ENCODE measurements at regions not wholly inside any gene's neighbourhood (a gene's known extent, or its start where the extent isn't known, plus 50 kb on each side); places are given as distances from the start of the nearest gene placed in this dataset.
"Not testable (repeated sequence)": the region's sequence is repeated elsewhere in the genome, so short reads cannot be mapped to it uniquely, and the experiment has no call there.

DNA sequence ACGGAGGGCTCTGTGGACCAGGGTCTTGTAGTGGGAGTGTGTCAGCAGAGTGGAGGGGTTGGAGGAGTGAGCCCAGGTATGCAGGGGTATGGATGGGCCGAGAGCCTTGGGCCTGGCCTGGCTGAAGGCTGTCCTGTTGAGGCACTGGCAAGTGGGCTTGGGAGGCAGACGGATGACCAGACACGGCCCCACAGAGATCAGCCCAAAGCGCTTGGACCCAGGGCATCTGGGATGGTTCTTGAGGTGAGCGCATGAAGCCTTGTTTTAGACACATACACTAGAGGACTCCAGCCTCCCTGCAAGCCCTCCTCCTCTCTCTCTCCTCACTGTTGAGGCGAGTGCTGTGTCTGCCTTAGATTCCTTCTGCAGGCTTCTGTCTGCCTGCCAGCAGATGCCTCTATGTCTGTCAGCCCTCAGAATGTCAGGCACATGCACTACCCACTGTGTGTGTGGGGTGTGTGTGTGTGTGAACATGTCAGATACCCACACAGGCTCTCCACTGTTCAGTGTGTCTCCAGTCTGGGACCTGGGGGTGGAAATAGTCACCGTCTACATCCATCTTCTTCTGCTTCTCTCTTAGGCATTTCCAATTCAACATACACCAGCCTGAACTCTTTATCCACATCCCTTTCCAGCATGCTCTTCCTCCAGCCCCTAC, 218.0 kb upstream of the PLGLB1 start:
- not testable (repeated sequence) for H3K4me3 ChIP-seq (ENCODE audit: low read depth, low read length); DNase-seq (ENCODE audit: low read depth)
- TF ChIP-seq, protein P1, sequence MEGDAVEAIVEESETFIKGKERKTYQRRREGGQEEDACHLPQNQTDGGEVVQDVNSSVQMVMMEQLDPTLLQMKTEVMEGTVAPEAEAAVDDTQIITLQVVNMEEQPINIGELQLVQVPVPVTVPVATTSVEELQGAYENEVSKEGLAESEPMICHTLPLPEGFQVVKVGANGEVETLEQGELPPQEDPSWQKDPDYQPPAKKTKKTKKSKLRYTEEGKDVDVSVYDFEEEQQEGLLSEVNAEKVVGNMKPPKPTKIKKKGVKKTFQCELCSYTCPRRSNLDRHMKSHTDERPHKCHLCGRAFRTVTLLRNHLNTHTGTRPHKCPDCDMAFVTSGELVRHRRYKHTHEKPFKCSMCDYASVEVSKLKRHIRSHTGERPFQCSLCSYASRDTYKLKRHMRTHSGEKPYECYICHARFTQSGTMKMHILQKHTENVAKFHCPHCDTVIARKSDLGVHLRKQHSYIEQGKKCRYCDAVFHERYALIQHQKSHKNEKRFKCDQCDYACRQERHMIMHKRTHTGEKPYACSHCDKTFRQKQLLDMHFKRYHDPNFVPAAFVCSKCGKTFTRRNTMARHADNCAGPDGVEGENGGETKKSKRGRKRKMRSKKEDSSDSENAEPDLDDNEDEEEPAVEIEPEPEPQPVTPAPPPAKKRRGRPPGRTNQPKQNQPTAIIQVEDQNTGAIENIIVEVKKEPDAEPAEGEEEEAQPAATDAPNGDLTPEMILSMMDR (IDR thresholded peaks at IDR 0.05; ENCODE audit: insufficient read depth, low read length): peak; percentile 15

GRCh38 chr2:87246066-87246717, 224.5 kb upstream of the PLGLB1 start:
- H3K4me3 ChIP-seq (ENCODE audit: low read depth, low read length); DNase-seq (ENCODE audit: low read depth): not testable (repeated sequence)

GRCh38 chr2:87252046-87252445, 230.4 kb upstream of the PLGLB1 start:
- not testable (repeated sequence) for DNase-seq (ENCODE audit: low read depth); H3K4me3 ChIP-seq (ENCODE audit: low read depth, low read length)

GRCh38 chr2:87254562-87254961, 232.9 kb upstream of the PLGLB1 start:
- not testable (repeated sequence) for H3K4me3 ChIP-seq (ENCODE audit: low read depth, low read length); DNase-seq (ENCODE audit: low read depth)

GRCh38 chr2:87255410-87255809, 233.8 kb upstream of the PLGLB1 start:
- DNase-seq (ENCODE audit: low read depth); H3K4me3 ChIP-seq (ENCODE audit: low read depth, low read length): not testable (repeated sequence)

GRCh38 chr2:87258887-87259286, 237.2 kb upstream of the PLGLB1 start:
- not testable (repeated sequence) for H3K4me3 ChIP-seq (ENCODE audit: low read depth, low read length); DNase-seq (ENCODE audit: low read depth)

DNA sequence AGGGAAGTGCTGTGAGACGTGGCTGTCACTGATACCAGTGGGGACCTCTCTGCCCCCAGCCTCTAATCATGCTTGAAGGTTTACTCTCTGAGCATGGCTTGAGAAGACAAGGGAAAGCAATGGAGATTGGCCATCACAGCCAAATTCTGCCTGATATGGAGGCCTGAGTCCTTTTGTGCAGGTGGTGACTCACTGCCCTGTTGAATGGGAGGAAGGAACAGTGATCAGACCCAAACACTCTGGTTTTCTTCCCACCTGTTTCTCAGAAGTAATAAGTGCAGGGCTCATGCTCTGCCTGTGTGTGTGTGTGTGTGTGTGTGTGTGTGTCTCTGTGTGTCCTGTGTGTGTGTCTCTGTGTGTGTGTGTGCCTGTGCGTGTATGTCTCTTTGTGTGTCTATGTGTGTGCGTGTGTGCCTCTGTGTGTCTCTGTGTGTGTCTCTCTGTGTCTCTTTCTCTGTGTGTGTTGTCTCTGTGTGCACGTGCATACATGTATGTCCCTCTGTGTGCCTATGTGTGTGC, 240.6 kb upstream of the PLGLB1 start:
- not testable (repeated sequence) for DNase-seq (ENCODE audit: low read depth); H3K4me3 ChIP-seq (ENCODE audit: low read depth, low read length)

DNA sequence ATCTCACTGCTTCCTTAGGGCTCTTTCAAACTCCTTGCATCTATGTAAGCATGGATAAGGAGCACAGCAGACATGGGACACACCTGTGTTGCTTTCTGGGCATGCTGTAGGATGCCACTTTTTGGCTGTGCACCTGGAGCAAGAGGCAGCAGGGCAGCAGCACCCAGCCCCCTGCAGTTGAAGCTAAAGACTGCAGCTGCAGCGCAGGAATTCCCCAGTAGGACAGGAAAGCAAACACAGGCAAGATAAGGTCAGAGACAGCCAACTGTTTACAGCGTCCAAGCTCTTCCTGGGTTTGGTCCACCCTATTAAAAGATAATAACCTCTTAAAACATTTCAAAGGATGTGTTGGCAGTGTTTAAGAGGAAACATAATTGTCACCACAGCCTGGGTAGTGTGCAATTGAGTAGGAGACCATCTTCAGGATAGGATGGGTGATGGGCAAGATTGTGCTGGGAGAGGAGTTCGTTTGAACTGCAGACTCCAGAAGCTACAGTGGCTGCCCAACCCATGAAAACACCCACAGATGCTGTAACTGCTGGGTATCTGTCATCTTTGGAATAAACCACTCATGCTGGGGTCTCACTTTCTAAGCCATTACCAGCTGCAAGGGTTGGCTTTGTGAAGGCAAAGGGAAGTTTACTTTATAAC, 242.3 kb upstream of the PLGLB1 start:
- H3K4me3 ChIP-seq (ENCODE audit: low read depth, low read length); DNase-seq (ENCODE audit: low read depth): not testable (repeated sequence)

DNA sequence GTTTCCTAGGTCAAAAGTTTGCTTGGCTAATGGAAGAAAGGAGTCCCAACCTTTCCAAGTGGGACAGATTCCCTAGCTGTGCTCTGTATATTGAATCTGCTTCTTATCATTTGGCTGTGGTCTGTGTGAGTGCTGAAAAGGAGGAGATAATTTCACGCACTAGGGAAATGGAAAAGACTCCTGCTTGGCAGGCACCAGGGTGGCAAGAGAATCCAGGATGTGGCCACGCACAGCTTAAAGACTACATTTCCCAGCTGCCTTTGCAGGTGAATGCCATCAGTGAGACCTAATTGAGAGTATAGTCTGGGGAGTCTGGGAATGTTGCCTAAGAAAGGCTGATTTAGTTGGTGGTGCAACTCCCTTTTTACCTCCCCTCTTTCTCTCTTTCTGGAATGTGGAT, 253.5 kb upstream of the PLGLB1 start:
- not testable (repeated sequence) for DNase-seq (ENCODE audit: low read depth); H3K4me3 ChIP-seq (ENCODE audit: low read depth, low read length)

- H3K4me3 ChIP-seq (ENCODE audit: low read depth, low read length); DNase-seq (ENCODE audit: low read depth): not testable (repeated sequence)
Measured at GRCh38 chr2:87275974-87276629, 254.5 kb upstream of the PLGLB1 start.

DNA sequence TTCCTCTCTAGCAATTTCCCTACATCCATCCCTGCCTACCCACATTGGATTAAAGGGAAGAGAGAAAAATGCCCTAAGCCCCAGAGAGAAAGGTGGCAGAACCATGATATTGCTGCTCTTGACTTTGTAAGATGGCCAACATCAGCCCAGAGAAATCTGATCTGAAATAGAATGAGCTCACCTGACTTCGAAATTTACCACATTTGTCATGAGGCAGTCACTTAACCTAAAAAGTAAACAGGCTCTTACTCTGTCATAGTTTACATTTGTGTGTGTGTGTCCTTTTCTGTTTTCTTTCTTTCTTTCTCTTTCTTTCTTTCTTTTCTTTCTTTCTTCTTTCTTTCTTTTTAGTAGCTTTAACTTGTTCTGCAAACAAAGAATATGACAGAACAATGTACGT, 255.0 kb upstream of the PLGLB1 start:
- not testable (repeated sequence) for H3K4me3 ChIP-seq (ENCODE audit: low read depth, low read length); DNase-seq (ENCODE audit: low read depth)

DNA sequence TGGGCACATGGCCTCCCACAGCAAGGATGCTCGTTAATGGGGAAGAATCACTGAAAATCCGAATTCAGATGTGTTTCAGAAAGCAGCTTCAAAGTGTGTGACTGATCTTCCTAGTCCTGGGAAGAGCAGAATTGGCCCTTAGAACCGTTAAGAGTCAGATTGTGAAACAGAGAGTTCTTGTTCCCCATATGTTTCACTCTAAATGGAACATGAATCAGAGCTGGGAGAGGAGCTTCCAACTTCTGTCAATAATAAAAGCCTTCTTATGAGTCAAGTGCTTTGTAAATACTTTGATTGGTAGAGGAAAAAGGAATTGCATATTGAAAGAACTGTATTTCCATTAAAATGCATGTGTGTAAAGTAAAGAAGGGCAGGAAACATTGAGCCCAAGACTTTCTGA, 256.1 kb upstream of the PLGLB1 start:
- H3K4me3 ChIP-seq (ENCODE audit: low read depth, low read length); DNase-seq (ENCODE audit: low read depth): not testable (repeated sequence)

- DNase-seq (ENCODE audit: low read depth); H3K4me3 ChIP-seq (ENCODE audit: low read depth, low read length): not testable (repeated sequence)
Measured at GRCh38 chr2:87280596-87281355, 259.1 kb upstream of the PLGLB1 start.

- DNase-seq (ENCODE audit: low read depth); H3K4me3 ChIP-seq (ENCODE audit: low read depth, low read length): not testable (repeated sequence)
Measured at GRCh38 chr2:87283735-87284470, 262.3 kb upstream of the PLGLB1 start.

DNA sequence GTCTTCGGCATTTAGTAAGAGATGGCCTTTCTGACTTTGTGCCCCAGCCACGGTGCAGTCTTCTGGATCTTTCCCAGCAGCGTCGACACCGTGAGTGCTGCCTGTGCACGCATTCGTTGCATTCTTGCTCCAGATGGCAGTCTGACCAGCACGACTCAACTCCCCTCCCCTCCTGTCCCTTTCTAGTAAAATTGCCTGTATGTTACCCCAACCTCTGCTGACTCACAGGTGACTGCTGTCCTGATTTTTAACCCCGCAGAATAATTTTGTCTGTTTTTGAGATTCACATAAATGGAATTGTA, 262.8 kb upstream of the PLGLB1 start:
- not testable (repeated sequence) for DNase-seq (ENCODE audit: low read depth); H3K4me3 ChIP-seq (ENCODE audit: low read depth, low read length)

- not testable (repeated sequence) for H3K4me3 ChIP-seq (ENCODE audit: low read depth, low read length); DNase-seq (ENCODE audit: low read depth)
Measured at GRCh38 chr2:87285139-87285538, 263.5 kb upstream of the PLGLB1 start.

All from fibroblast of the aortic adventitia (primary cell).